Panc1 (cell line): ENCODE measurements at regions not wholly inside any gene's neighbourhood (a gene's known extent, or its start where the extent isn't known, plus 50 kb on each side); places are given as distances from the start of the nearest gene placed in this dataset.

ENCODE experiments used
- CTCF ChIP-seq: fragments of 450-650 bp; IDR thresholded peaks from 2 replicates; pipeline ENCODE4 v1.5.1; 2017; ENCODE audit warnings: mild to moderate bottlenecking
- POLR2AphosphoS5 ChIP-seq: IDR thresholded peaks from 2 replicates; pipeline ENCODE4 v1.6.1; 2012; ENCODE audit warnings: mild to moderate bottlenecking, low read depth, low read length, moderate library complexity
- TCF7L2 ChIP-seq: IDR thresholded peaks from 2 replicates; pipeline ENCODE4 v1.6.1; 2011; ENCODE audit warnings: mild to moderate bottlenecking, low read depth, low read length, inconsistent platforms
- TF ChIP-seq, protein P1 (sequence below), 2 experiments: IDR thresholded peaks; 2 replicates each; pipeline ENCODE4 v1.6.1; 2011 to 2012; ENCODE audit warnings: low read depth in 2 of 2, control low read depth in 1 of 2, low read length in 1 of 2, mild to moderate bottlenecking in 1 of 2, moderate library complexity in 1 of 2; ENCODE audit not compliant: insufficient read depth in 1 of 2

- no peak for TF ChIP-seq CTCF
- TF ChIP-seq POLR2AphosphoS5: no peak
- TF ChIP-seq, protein P1, sequence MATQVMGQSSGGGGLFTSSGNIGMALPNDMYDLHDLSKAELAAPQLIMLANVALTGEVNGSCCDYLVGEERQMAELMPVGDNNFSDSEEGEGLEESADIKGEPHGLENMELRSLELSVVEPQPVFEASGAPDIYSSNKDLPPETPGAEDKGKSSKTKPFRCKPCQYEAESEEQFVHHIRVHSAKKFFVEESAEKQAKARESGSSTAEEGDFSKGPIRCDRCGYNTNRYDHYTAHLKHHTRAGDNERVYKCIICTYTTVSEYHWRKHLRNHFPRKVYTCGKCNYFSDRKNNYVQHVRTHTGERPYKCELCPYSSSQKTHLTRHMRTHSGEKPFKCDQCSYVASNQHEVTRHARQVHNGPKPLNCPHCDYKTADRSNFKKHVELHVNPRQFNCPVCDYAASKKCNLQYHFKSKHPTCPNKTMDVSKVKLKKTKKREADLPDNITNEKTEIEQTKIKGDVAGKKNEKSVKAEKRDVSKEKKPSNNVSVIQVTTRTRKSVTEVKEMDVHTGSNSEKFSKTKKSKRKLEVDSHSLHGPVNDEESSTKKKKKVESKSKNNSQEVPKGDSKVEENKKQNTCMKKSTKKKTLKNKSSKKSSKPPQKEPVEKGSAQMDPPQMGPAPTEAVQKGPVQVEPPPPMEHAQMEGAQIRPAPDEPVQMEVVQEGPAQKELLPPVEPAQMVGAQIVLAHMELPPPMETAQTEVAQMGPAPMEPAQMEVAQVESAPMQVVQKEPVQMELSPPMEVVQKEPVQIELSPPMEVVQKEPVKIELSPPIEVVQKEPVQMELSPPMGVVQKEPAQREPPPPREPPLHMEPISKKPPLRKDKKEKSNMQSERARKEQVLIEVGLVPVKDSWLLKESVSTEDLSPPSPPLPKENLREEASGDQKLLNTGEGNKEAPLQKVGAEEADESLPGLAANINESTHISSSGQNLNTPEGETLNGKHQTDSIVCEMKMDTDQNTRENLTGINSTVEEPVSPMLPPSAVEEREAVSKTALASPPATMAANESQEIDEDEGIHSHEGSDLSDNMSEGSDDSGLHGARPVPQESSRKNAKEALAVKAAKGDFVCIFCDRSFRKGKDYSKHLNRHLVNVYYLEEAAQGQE (IDR thresholded peaks at IDR 0.05; ENCODE audit: insufficient read depth in 1 of 2, low read depth in 2 of 2, low read length in 1 of 2): no peak
- TF ChIP-seq TCF7L2: no peak
These were observed 97.3 kb upstream of the SYT6 start for GRCh38 chr1:114250683-114251572.
